SK-N-SH treated with all-trans-retinoic acid at 6 μM for 48 hours (cell line): ENCODE measurements at regions not wholly inside any gene's neighbourhood (a gene's known extent, or its start where the extent isn't known, plus 50 kb on each side); places are given as distances from the start of the nearest gene placed in this dataset.

ENCODE experiments used
- ARNTL ChIP-seq: fragments of 450-650 bp; formaldehyde crosslinking; IDR thresholded peaks from 2 replicates; pipeline ENCODE4 v1.5.0; 2020; ENCODE audit warnings: low read depth, mild to moderate bottlenecking, moderate library complexity, borderline replicate concordance
- ESRRG ChIP-seq: fragments of 250-450 bp; sonication (Bioruptor Pico); IDR thresholded peaks from 2 replicates; pipeline ENCODE4 v1.6.1; 2021; ENCODE audit warnings: mild to moderate bottlenecking
- GLIS3 ChIP-seq: fragments of 250-450 bp; sonication (Bioruptor Pico); IDR thresholded peaks from 2 replicates; pipeline ENCODE4 v1.5.0; 2020; ENCODE audit warnings: mild to moderate bottlenecking, moderate library complexity
- TOX ChIP-seq: fragments of 250-450 bp; sonication (Bioruptor Pico); IDR thresholded peaks from 2 replicates; pipeline ENCODE4 v1.8.0; 2021; ENCODE audit warnings: mild to moderate bottlenecking, moderate library complexity, borderline replicate concordance
- ZNF8 ChIP-seq: fragments of 450-650 bp; formaldehyde crosslinking; IDR thresholded peaks from 2 replicates; pipeline ENCODE4 v1.5.0; 2020; ENCODE audit warnings: mild to moderate bottlenecking, moderate library complexity

GRCh38 chr18:76055025-76055424, 440.0 kb downstream of the ZNF516 start:
- TF ChIP-seq ZNF8, result no peak
- no peak for TF ChIP-seq TOX (CRISPR knock-in tag)
- TF ChIP-seq GLIS3 (CRISPR knock-in tag), result no peak
- TF ChIP-seq ARNTL (CRISPR knock-in tag), result no peak
- no peak for TF ChIP-seq ESRRG (CRISPR knock-in tag)
